Brain microvascular endothelial cell (primary cell): ENCODE measurements at regions not wholly inside any gene's neighbourhood (a gene's known extent, or its start where the extent isn't known, plus 50 kb on each side); places are given as distances from the start of the nearest gene placed in this dataset.

Source experiments
- DNase-seq: peaks from one replicate; pipeline ENCODE4 v3.0.0-alpha.2; 2020
- H3K27ac ChIP-seq: fragments of 250-450 bp; sonication (Bioruptor Pico); 2 replicates; pipeline ENCODE4 v1.5.1; 2020; ENCODE audit warnings: mild to moderate bottlenecking, moderate library complexity
- H3K27me3 ChIP-seq: fragments of 250-450 bp; sonication (Bioruptor Pico); replicated peaks from 2 replicates; pipeline ENCODE4 v1.5.1; 2020; ENCODE audit warnings: mild to moderate bottlenecking
- H3K36me3 ChIP-seq: fragments of 250-450 bp; sonication (Bioruptor Pico); replicated peaks from 2 replicates; pipeline ENCODE4 v1.5.1; 2020; ENCODE audit warnings: mild to moderate bottlenecking
- H3K4me3 ChIP-seq: 2 replicates; pipeline ENCODE4 v1.5.1; 2011; ENCODE audit warnings: low read depth, mild to moderate bottlenecking, control low read depth, low read length, moderate library complexity
- in situ Hi-C: cut with HindIII; loops from 2 replicates; pipeline ENCODE4 v1.10.0; 2017; ENCODE audit warnings: low sequenced_read_pairs, low pct_ligation_motif_present
- TF ChIP-seq, protein P1 (sequence below): IDR thresholded peaks from 2 replicates; pipeline ENCODE4 v1.5.1; 2011; ENCODE audit warnings: low read depth, mild to moderate bottlenecking, moderate library complexity, low read length, control low read depth, inconsistent platforms; ENCODE audit errors: missing control alignments

GRCh38 chr22:27381960-27382742, 419.4 kb downstream of the MN1 start:
- Histone ChIP-seq H3K4me3 (no peak overlapping the region), H3K27ac (no peak overlapping the region), H3K36me3 (no peaks in the 10 kb centered on the region), H3K27me3 (no peaks in the 10 kb centered on the region)
- no peak for DNase-seq
- TF ChIP-seq, protein P1, sequence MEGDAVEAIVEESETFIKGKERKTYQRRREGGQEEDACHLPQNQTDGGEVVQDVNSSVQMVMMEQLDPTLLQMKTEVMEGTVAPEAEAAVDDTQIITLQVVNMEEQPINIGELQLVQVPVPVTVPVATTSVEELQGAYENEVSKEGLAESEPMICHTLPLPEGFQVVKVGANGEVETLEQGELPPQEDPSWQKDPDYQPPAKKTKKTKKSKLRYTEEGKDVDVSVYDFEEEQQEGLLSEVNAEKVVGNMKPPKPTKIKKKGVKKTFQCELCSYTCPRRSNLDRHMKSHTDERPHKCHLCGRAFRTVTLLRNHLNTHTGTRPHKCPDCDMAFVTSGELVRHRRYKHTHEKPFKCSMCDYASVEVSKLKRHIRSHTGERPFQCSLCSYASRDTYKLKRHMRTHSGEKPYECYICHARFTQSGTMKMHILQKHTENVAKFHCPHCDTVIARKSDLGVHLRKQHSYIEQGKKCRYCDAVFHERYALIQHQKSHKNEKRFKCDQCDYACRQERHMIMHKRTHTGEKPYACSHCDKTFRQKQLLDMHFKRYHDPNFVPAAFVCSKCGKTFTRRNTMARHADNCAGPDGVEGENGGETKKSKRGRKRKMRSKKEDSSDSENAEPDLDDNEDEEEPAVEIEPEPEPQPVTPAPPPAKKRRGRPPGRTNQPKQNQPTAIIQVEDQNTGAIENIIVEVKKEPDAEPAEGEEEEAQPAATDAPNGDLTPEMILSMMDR = no peak
- in situ Hi-C loops = no loop called here

DNA sequence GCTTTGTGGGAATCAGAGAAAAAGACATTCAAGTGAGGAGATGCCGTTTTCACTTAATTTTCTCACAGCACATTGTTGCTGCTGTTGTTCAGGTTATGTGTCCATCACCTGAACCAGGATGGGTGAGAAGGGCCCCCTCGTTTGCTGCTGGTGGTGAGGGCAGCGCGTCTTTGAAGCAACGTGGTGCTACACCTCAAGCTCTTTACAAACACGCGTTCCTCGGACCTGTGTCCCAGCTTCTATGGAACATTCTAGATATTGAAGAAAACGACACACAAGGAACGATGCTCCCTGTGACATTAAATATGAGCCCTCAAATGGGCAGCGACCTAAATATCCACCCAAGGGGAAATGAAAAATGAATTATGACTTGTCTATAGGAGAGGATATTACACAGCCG, 418.6 kb downstream of the MN1 start:
- Histone ChIP-seq H3K27ac (no peak overlapping the region), H3K4me3 (no peak overlapping the region), H3K27me3 (no peaks in the 10 kb centered on the region), H3K36me3 (no peaks in the 10 kb centered on the region)
- TF ChIP-seq, protein P1 = no peak
- DNase-seq = no peak
- in situ Hi-C loops = no loop called here

DNA sequence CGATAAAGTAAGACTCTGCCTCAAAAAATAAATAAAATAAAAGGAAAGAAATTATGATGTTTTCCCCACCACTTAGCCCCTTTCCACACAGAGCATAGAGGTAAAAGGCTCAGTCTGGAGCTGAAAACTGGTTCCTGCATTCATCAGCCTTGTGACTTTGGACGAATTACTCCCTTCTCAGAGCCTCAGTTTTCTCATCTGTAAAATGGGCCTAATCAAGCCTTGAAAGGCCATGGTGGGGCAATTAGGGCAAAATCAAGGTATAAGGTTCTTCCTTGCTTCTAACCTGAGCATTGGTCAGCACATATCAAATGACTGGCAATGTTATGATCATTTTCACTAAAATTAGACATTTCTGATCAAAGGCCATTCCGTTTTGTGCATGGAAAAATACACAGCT, 417.7 kb downstream of the MN1 start:
- TF ChIP-seq, protein P1 = no peak
- no peaks in the 10 kb centered on the region for H3K27me3 ChIP-seq
- in situ Hi-C loops = no loop called here
- H3K4me3 ChIP-seq = no peak overlapping the region
- no peak for DNase-seq
- H3K36me3 ChIP-seq = no peaks in the 10 kb centered on the region
- no peak overlapping the region for H3K27ac ChIP-seq

GRCh38 chr22:27385261-27385998, 416.1 kb downstream of the MN1 start:
- in situ Hi-C loops = no loop called here
- TF ChIP-seq, protein P1 = no peak
- no peaks in the 10 kb centered on the region for H3K36me3 ChIP-seq
- no peak overlapping the region for H3K4me3 ChIP-seq
- no peak for DNase-seq
- no peaks in the 10 kb centered on the region for H3K27me3 ChIP-seq
- H3K27ac ChIP-seq = no peak overlapping the region

GRCh38 chr22:27386186-27386585, 415.4 kb downstream of the MN1 start:
- no peak for DNase-seq
- H3K4me3 ChIP-seq = no peak overlapping the region
- in situ Hi-C loops = no loop called here
- H3K27ac ChIP-seq = no peak overlapping the region
- TF ChIP-seq, protein P1 = no peak
- H3K27me3 ChIP-seq = no peaks in the 10 kb centered on the region
- no peaks in the 10 kb centered on the region for H3K36me3 ChIP-seq

DNA sequence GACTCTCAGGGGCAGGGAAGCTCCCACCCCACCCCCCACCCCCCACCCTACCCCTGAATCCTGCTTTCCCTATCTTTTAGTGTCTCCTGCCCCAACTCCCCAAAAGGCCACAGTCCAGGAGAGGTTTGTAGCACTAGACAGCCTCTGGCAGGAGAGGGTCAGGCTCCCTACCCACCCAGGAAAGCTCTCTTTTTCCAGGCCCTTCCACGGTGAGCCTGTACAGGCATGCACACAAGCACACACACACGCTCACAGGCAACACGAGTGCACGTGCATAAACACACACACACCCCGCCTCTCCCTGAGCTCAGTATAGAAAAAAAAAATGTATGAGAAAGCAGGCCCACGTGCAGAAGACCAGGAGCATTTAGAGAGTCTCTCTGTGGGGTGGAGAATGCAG, 414.0 kb downstream of the MN1 start:
- Histone ChIP-seq H3K4me3 (no peak overlapping the region), H3K27ac (no peak overlapping the region), H3K36me3 (no peaks in the 10 kb centered on the region), H3K27me3 (no peaks in the 10 kb centered on the region)
- DNase-seq = no peak
- in situ Hi-C loops = no loop called here
- TF ChIP-seq, protein P1 = no peak
